HEK293 (cell line): ENCODE measurements at regions not wholly inside any gene's neighbourhood (a gene's known extent, or its start where the extent isn't known, plus 50 kb on each side); places are given as distances from the start of the nearest gene placed in this dataset.

Experiments used
- CTCF ChIA-PET: fragments of 350-600 bp; formaldehyde crosslinking; extraction: SDS; loops from one replicate; lab custom pipeline; 2021; ENCODE audit warnings: antibody characterized with exemption; lab: Yijun Ruan, JAX
- POLR2A ChIA-PET: fragments of 300-600 bp; formaldehyde crosslinking; extraction: SDS; loops from one replicate; lab custom pipeline; 2020; ENCODE audit warnings: antibody characterized with exemption, inconsistent platforms; lab: Yijun Ruan, JAX
- H3K27ac ChIP-seq: fragments of 200-500 bp; sonication (Bioruptor generic); 2 replicates; pipeline ENCODE4 v1.5.1; 2014; ENCODE audit warnings: low read depth, low read length, control low read depth, inconsistent platforms; ENCODE audit errors: extremely low read depth
- H3K36me3 ChIP-seq, 2 experiments: fragments of 200-500 bp in 1 of 2; sonication (Bioruptor generic) in 1 of 2; 1 replicate in 1 of 2; 2 replicates in 1 of 2; pipeline ENCODE4 v1.5.1; 2014 to 2017; ENCODE audit warnings: inconsistent platforms in 2 of 2, low read length in 2 of 2; ENCODE audit not compliant: control insufficient read depth in 2 of 2, insufficient read depth in 1 of 2
- H3K4me1 ChIP-seq: fragments of 200-500 bp; sonication (Bioruptor generic); 2 replicates; pipeline ENCODE4 v1.5.1; 2014; ENCODE audit warnings: mild to moderate bottlenecking, low read length, inconsistent platforms; ENCODE audit not compliant: control insufficient read depth, insufficient read depth
- H3K4me3 ChIP-seq: 2 replicates; pipeline ENCODE4 v1.5.1; 2011; ENCODE audit warnings: low read depth, mild to moderate bottlenecking, control low read depth, low read length, moderate library complexity
- H3K9me3 ChIP-seq: fragments of 200-500 bp; sonication (Bioruptor generic); 2 replicates; pipeline ENCODE4 v1.5.1; 2014; ENCODE audit warnings: low read depth, low read length, inconsistent platforms; ENCODE audit not compliant: control insufficient read depth, insufficient read depth
- BCL11A ChIP-seq: fragments of 450-650 bp; formaldehyde crosslinking; IDR thresholded peaks from 2 replicates; pipeline ENCODE4 v1.5.1; 2016; ENCODE audit warnings: low read depth, missing biosample characterization, missing genetic modification characterization
- KLF10 ChIP-seq: fragments of 450-650 bp; IDR thresholded peaks from 2 replicates; pipeline ENCODE4 v1.5.1; 2018; ENCODE audit warnings: missing biosample characterization, mild to moderate bottlenecking, missing genetic modification characterization
- KLF8 ChIP-seq: fragments of 450-650 bp; formaldehyde crosslinking; IDR thresholded peaks from 2 replicates; pipeline ENCODE4 v1.5.1; 2016; ENCODE audit warnings: missing biosample characterization, missing genetic modification characterization
- PRDM1 ChIP-seq: fragments of 450-650 bp; formaldehyde crosslinking; IDR thresholded peaks from 2 replicates; pipeline ENCODE4; 2016; ENCODE audit warnings: missing biosample characterization, missing genetic modification characterization
- ZBTB8A ChIP-seq: fragments of 450-650 bp; formaldehyde crosslinking; IDR thresholded peaks from 2 replicates; pipeline ENCODE4 v1.5.1; 2016; ENCODE audit warnings: missing biosample characterization, missing genetic modification characterization
- ZFP3 ChIP-seq: fragments of 450-650 bp; formaldehyde crosslinking; IDR thresholded peaks from 2 replicates; pipeline ENCODE4 v1.5.1; 2016; ENCODE audit warnings: low read depth, missing biosample characterization, missing genetic modification characterization
- ZNF132 ChIP-seq: fragments of 450-650 bp; formaldehyde crosslinking; IDR thresholded peaks from 2 replicates; pipeline ENCODE4 v1.5.1; 2017; ENCODE audit warnings: missing biosample characterization, missing genetic modification characterization, borderline replicate concordance
- ZNF324 ChIP-seq: fragments of 450-650 bp; formaldehyde crosslinking; IDR thresholded peaks from 2 replicates; pipeline ENCODE4 v1.5.1; 2016; ENCODE audit warnings: missing biosample characterization, missing genetic modification characterization
- ZNF391 ChIP-seq: fragments of 450-650 bp; formaldehyde crosslinking; IDR thresholded peaks from 2 replicates; pipeline ENCODE4 v1.5.1; 2016; ENCODE audit warnings: low read depth, missing biosample characterization, missing genetic modification characterization, borderline replicate concordance
- ZNF48 ChIP-seq: fragments of 450-650 bp; formaldehyde crosslinking; IDR thresholded peaks from 2 replicates; pipeline ENCODE4 v1.5.1; 2016; ENCODE audit warnings: missing biosample characterization, missing genetic modification characterization
- ZNF530 ChIP-seq: fragments of 450-650 bp; formaldehyde crosslinking; IDR thresholded peaks from 2 replicates; pipeline ENCODE4 v1.5.1; 2016; ENCODE audit warnings: low read depth, missing biosample characterization, missing genetic modification characterization
- ZNF610 ChIP-seq: fragments of 450-650 bp; formaldehyde crosslinking; IDR thresholded peaks from 2 replicates; pipeline ENCODE4 v1.5.1; 2016; ENCODE audit warnings: missing biosample characterization, missing genetic modification characterization, borderline replicate concordance
- ZNF660 ChIP-seq: fragments of 450-650 bp; IDR thresholded peaks from 2 replicates; pipeline ENCODE4 v1.5.1; 2018; ENCODE audit warnings: missing biosample characterization, mild to moderate bottlenecking, missing genetic modification characterization
- ZNF747 ChIP-seq: fragments of 450-650 bp; formaldehyde crosslinking; IDR thresholded peaks from 2 replicates; pipeline ENCODE4 v1.5.1; 2016; ENCODE audit warnings: missing biosample characterization, missing genetic modification characterization
- ZNF76 ChIP-seq: fragments of 450-650 bp; formaldehyde crosslinking; IDR thresholded peaks from 2 replicates; pipeline ENCODE4; 2016; ENCODE audit warnings: low read depth, missing biosample characterization, missing genetic modification characterization, borderline replicate concordance
- ZNF792 ChIP-seq: fragments of 450-650 bp; formaldehyde crosslinking; IDR thresholded peaks from 2 replicates; pipeline ENCODE4 v1.5.1; 2016; ENCODE audit warnings: missing biosample characterization, missing genetic modification characterization
- TF ChIP-seq, protein P1 (sequence below): fragments of 450-650 bp; formaldehyde crosslinking; optimal IDR thresholded peaks from 2 replicates; pipeline ENCODE3; 2016; ENCODE audit warnings: missing biosample characterization, mild to moderate bottlenecking, missing genetic modification characterization
- TF ChIP-seq, protein P2 (sequence below): fragments of 450-650 bp; formaldehyde crosslinking; IDR thresholded peaks from 2 replicates; pipeline ENCODE4 v1.5.1; 2016; ENCODE audit warnings: missing biosample characterization, missing genetic modification characterization
- TF ChIP-seq, protein P3 (sequence below): IDR thresholded peaks from 2 replicates; pipeline ENCODE4 v1.6.1; 2011; ENCODE audit warnings: mild to moderate bottlenecking, low read depth, low read length, borderline replicate concordance

DNA sequence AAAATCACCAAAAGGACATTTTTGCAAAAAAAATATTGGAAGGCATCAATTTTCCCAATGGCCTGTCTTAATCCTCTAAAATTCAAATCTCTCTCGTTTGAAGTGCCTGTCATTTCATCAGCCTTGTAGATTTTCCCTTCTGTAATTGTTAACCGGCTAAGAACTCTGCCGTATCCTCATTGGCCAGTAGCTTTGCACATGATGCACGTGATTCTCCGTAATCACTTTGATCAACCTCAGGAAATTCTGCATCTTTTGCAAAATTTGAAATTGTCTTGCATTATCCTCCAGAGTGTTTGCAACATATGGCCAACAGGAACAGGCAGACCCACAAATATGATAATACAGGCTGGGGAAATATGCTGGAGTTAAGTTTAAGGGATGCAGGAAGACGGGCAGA, 184.2 kb upstream of the RPL38 start:
- CTCF ChIA-PET, result interaction anchor here (0.6 to 0.9 kb wide), 2 partner anchors 294 to 649 kb away, joined by 3 to 4 read pairs; no protein-coding TSS in a partner anchor
- H3K4me3 ChIP-seq, result no peak overlapping the region
- TF ChIP-seq, protein P1, sequence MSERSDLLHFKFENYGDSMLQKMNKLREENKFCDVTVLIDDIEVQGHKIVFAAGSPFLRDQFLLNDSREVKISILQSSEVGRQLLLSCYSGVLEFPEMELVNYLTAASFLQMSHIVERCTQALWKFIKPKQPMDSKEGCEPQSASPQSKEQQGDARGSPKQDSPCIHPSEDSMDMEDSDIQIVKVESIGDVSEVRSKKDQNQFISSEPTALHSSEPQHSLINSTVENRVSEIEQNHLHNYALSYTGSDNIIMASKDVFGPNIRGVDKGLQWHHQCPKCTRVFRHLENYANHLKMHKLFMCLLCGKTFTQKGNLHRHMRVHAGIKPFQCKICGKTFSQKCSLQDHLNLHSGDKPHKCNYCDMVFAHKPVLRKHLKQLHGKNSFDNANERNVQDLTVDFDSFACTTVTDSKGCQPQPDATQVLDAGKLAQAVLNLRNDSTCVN (tag by site-specific recombination), result no peak
- TF ChIP-seq, protein P2, sequence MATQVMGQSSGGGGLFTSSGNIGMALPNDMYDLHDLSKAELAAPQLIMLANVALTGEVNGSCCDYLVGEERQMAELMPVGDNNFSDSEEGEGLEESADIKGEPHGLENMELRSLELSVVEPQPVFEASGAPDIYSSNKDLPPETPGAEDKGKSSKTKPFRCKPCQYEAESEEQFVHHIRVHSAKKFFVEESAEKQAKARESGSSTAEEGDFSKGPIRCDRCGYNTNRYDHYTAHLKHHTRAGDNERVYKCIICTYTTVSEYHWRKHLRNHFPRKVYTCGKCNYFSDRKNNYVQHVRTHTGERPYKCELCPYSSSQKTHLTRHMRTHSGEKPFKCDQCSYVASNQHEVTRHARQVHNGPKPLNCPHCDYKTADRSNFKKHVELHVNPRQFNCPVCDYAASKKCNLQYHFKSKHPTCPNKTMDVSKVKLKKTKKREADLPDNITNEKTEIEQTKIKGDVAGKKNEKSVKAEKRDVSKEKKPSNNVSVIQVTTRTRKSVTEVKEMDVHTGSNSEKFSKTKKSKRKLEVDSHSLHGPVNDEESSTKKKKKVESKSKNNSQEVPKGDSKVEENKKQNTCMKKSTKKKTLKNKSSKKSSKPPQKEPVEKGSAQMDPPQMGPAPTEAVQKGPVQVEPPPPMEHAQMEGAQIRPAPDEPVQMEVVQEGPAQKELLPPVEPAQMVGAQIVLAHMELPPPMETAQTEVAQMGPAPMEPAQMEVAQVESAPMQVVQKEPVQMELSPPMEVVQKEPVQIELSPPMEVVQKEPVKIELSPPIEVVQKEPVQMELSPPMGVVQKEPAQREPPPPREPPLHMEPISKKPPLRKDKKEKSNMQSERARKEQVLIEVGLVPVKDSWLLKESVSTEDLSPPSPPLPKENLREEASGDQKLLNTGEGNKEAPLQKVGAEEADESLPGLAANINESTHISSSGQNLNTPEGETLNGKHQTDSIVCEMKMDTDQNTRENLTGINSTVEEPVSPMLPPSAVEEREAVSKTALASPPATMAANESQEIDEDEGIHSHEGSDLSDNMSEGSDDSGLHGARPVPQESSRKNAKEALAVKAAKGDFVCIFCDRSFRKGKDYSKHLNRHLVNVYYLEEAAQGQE, result no peak
- no peak for TF ChIP-seq ZNF132 (tag by site-specific recombination)
- TF ChIP-seq ZNF391 (tag by site-specific recombination), result no peak
- no peak for TF ChIP-seq ZBTB8A (tag by site-specific recombination)
- TF ChIP-seq, protein P3, sequence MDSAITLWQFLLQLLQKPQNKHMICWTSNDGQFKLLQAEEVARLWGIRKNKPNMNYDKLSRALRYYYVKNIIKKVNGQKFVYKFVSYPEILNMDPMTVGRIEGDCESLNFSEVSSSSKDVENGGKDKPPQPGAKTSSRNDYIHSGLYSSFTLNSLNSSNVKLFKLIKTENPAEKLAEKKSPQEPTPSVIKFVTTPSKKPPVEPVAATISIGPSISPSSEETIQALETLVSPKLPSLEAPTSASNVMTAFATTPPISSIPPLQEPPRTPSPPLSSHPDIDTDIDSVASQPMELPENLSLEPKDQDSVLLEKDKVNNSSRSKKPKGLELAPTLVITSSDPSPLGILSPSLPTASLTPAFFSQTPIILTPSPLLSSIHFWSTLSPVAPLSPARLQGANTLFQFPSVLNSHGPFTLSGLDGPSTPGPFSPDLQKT, result no peak
- TF ChIP-seq ZNF48 (tag by site-specific recombination), result no peak
- TF ChIP-seq ZNF792 (tag by site-specific recombination), result no peak
- no peak for TF ChIP-seq ZNF76 (tag by site-specific recombination)
- TF ChIP-seq BCL11A, result no peak
- TF ChIP-seq KLF10 (tag by site-specific recombination), result no peak
- TF ChIP-seq KLF8 (tag by site-specific recombination), result no peak
- no peak for TF ChIP-seq ZNF324 (tag by site-specific recombination)
- TF ChIP-seq ZNF660, result no peak
- no peak overlapping the region for H3K27ac ChIP-seq
- no peaks in the 10 kb centered on the region for H3K9me3 ChIP-seq
- no peaks in the 10 kb centered on the region for H3K4me1 ChIP-seq
- POLR2A ChIA-PET, result no interaction called here
- no peaks in the 10 kb centered on the region for H3K36me3 ChIP-seq

DNA sequence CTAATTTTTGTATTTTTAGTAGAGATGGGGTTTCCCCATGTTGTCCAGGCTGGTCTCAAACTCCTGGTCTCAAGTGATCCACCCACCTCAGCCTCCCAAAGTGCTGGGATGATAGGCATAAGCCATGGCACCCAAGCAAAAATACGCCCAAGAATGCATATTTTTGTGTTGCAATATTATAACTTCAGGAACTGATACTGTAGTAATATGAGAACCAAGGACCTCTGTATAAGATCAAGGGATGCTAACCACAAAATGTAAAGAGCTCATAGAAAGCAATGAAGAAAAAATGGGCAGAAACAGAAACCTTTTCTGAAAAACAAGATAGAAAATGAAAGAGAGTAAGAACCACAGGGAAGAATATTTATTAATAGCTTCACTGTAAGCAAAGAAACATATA, 183.6 kb upstream of the RPL38 start:
- Histone ChIP-seq H3K36me3 (no peaks in the 10 kb centered on the region), H3K4me1 (no peaks in the 10 kb centered on the region), H3K9me3 (no peaks in the 10 kb centered on the region), H3K27ac (no peak overlapping the region), H3K4me3 (no peak overlapping the region)
- CTCF ChIA-PET, result interaction anchor here (0.9 kb wide), 1 partner anchor 650 kb away, joined by 4 read pairs; no protein-coding TSS in a partner anchor
- TF ChIP-seq PRDM1 (tag by site-specific recombination), result no peak
- TF ChIP-seq ZNF610 (tag by site-specific recombination), result no peak
- TF ChIP-seq ZNF747, result no peak
- TF ChIP-seq ZNF530 (tag by site-specific recombination), result no peak
- no peak for TF ChIP-seq ZFP3
- TF ChIP-seq, all 188 proteins: peak for 0
- POLR2A ChIA-PET, result interaction anchor here (0.7 kb wide), 1 partner anchor 126 kb away, joined by 3 read pairs; no protein-coding TSS in a partner anchor
